ENCODE measurements at regions not wholly inside any gene's neighbourhood (a gene's known extent, or its start where the extent isn't known, plus 50 kb on each side); places are given as distances from the start of the nearest gene placed in this dataset.

- DNase-seq = no peak
These were observed 171.5 kb upstream of the MAF start for GRCh38 chr16:79772048-79772447.

DNA sequence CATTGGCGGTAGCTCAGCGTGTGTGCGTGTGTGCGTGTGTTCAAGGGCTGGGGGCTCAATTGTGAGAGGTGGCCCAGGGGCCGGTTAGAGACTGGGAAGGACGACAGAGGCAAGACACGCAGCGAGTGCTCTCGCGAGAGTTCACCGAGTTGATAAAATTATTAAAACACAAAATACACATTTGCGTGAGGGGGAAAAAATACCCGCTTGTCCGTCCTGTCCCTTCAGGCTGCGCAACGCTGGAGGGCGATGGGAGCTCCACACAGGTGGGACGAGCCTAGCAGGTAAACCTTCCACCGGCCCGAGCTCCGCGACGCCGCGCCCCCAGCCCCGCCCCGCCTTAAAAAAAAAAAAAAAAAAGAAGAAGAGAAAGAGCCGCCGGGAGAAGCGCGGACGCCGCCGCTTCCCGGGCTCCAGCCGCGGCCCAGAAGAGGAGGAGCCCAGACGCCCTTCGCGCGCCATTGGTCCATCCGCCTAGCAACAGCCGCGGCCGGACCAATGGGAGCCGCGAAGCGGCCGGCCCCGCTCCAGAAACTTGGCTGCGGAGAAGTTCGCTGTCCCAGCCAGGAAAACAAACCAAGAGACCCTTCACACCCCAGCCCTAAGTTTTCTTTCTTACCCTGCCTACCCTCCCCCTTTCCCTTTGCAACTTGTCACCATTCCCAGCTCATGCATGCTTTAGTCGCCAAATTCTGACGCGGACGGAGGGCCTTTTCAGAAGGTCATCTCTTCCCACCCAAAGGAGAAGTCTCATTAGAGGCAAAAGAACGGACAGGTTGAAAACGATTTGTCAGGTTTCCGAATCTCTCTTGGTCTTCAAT lies 169.9 kb upstream of the MAF start:
- peak; percentile 94 for DNase-seq

- DNase-seq = no peak
These were observed 169.3 kb upstream of the MAF start for GRCh38 chr16:79769928-79770243.

DNA sequence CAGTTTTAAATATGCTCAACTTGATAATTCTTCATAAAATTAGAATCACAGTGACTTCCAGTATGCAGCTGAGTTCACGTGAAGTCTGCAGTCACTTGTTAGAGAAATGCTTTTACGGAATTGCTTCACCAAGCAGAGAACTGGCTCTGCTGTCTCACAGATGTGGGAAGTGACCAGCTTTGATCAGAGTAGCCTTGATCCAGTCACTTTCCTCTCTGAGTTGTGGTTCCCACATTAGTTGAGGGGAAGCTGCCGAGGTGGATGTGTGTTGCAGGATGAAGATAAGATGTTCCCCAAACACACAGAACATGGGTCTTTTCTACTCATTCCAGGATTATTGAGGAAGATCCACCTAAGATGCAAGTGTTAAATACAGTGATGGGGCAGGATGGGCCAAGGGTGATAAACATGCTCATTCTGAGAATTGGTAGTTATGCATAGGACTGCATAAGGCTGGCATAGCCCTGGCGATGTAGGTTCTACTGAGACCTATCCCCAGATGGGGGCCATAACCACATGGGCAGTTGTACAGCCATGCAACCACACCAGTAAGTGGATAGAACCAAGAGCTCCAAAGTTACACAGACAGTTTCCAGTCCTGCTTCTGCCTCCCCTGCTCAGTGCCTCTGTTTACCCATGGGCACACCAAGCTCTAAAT lies 168.9 kb upstream of the MAF start:
- DNase-seq = no peak

DNA sequence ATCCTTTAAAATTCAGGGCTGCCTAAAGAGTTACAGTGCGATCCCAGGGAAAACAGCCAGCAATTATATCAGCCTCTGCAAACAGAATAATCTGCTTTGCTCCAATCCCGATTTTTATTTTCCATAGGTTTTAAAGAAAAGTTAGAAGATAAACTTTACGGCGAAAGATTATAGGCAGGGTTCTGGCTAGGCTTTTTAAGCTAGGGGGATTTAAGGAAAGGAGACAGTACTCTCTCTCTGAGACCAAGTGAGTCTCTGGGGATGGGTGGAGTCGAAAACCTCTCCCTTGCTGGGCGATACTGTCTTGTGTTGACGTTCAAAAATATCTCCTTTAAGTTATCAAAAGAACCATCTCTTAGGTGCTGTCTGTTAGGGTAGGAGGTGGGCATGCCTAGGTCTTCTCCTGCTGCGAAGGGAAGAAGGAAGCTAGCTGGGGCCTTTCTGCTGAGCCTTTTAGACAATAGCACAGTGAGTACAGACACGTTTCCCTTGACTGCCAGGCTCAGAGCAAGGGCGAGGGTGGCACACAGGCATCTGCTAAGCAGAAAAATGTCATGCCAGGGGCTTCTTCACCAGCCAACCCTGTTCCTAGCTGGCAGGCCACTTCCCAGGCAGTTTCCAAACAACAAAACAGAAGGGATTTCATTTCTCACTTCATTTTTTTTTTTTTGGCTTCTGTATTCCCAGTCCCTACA lies 167.9 kb upstream of the MAF start:
- DNase-seq = no peak

DNA sequence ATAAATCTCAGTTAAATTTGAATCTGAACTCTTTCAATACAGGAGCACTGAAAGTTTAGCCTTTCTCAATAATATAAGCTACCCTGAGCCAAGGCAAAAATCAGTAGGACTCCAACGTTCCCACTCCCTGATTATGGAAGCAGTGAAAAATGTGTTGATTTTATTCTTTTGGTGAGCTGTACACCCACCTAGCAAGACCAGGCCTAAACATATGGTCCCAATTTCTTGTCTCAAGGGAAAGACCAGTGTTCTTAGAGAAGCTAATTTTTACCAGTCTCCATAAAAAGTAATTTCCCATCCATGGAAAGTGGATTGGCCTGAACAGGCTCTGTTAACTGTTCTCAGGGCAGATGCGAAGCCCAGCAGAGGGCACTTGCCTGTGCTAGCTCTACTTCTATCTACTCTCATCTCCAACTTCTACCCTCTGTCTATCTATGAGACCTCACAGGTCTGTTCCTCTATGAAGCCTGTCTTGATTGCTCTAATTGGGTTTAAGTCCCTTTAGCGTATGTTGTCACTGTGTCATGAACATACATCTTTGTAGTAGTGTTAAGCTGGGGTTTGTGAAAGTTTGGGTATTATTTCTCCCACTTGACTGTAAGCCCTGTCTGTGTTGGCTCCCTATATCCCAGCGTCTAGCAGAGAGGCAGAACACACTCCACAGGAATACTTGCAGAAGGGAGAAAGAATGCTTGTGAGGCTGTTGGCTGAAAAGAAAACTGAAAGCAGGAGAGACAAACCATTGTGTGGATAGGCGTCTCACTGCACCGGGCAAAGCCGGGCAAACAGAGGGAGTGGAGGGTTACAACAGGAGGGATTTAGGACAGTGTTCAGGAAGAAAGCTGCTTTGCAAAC lies 167.1 kb upstream of the MAF start:
- peak; percentile 60 for DNase-seq

DNA sequence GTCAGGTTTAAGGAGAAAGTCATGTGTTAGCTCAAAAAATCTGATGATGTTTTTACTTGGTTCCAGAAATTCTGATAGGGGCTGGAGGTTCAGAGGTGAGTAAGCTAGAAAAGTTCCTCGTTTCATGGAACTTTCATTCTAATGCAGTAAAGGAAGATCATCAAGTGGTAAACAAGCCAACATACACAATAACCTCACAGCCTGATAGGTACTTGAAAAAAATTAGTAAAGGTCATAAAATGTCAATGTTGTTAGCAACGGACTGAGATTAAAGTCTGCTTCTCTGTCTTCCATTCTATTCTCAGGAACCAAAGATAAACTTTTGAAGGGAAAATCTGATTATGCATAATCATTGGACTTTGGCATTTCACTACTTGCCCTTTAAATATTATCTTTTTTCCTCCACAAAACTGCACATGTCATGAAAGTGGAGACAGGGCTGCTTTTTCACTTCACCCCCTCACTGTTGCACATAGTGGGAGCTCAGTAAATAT lies 165.4 kb upstream of the MAF start:
- DNase-seq = no peak

DNA sequence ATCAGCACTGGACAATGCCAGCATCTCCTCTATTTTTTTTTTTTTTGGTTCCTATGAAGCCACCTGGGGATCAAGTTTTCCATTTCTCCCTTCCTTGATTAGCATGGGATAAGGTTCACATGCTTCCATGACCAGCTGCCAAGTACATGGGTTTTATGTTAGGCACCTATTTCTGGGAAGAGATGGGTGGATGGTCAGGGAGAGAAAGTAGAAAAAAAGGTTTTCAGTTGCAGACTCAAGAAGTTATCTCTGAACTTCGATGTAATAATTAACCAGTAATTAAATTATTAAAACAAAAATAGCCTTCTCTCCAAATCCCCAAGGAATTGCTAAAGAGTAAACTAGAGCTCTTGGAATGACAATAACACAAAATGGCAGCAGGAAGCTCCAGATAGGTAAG lies 164.9 kb upstream of the MAF start:
- DNase-seq = no peak

DNA sequence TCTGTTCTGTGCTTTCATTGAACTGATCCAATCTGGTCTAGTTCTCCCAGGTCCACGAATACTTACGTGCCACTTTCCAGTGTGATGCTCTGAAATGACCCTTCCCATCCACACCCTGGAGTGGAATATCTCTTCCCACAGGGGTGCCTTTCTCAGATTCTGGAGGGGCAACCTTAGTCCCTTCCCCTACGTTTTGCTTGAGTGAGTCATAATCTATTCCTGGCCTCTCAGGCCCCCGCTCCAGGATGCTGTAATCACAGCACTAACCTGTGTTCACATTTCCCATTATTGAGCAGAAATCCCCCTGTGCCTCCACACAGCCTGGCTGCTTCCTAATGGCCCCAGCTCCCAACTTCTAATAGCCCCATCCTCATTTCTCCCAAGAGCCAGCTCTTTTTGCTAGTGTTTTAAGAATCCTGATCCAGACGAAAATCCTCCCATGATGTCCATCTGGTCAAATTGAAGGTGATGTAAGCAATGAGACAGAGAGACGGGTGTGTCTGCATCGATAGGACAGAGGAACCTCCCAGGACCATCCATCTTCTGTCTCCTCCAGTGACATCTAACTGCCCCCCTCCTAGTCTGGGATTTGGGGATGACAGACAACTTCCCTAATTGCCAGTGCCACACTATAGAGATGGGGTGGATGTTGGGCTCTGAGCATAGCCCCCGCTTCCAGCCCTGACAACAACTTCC lies 164.0 kb upstream of the MAF start:
- no peak for DNase-seq

- no peak for DNase-seq
These were observed 161.7 kb upstream of the MAF start for GRCh38 chr16:79762217-79762616.

DNA sequence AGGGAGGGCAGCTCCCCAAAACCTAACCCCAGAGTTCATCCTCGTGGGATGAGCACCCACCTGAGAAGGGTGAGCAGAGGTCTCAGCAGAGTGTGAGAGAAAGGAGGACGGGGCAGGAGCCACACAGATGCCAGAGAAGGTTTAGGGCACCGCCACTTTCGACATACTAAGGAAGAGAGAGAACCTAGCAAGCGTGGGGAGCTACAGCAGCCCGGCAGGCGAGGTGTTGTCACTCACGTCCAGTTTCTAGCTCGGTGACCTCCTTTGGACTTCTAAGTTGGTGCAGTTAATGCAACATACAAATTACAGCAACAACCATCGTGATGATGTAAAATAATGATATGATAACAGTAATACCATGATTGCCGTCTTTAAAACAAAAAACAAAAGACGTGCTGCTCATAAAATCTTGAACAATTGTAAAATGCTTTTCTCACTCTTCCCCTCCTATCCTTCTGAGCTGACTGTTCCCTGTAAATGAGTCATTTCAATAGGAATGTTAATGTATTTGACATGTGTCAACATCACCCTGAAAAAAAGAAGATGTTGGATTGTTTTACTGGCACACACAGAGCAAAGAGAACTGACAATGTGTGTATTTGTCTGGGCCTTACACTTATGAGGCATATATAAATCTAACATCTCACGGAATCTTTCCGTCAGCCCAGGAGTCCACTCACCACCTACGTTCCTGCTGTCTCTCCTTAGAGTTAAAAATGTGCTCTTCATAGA lies 158.2 kb upstream of the MAF start:
- no peak for DNase-seq

DNA sequence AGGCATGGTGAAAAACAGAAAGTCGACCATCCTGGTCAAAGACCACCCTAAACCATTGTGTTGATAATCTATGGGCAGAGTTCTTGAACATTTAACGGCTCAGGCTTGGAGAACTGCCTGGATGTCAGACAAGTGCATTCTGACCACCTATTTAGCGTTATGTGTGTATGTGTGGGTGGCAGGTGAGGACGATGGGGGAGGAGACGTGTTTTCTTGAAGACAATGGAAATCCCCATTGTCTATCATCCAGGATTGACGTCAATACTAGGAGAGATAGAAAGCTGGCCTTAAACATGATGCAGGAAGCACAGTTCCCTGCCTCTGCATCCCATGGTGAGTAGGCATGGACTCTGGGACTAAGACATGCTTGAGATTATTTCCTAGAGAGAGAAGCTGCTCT lies 157.4 kb upstream of the MAF start:
- no peak for DNase-seq

GRCh38 chr16:79757163-79757562 lies 156.6 kb upstream of the MAF start:
- DNase-seq = no peak

DNA sequence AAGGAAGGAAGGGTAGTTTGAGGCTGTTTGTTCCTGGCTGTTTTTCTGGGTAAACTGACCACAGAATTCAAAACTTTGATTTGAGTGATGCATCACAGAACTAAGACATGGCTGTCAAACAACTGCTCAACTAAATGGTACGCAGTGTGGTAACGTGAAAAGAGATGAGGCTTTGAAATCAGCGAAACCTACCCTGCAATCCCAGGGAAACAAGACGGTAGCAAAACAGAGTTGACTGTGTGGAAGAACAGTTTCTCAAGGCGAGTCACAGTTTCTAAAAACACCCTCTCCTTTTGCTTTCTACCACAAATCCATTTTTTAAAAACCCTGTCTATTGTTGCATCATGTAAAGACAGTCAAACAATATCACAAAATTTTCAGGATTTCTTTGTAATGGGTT lies 156.0 kb upstream of the MAF start:
- no peak for DNase-seq

DNA sequence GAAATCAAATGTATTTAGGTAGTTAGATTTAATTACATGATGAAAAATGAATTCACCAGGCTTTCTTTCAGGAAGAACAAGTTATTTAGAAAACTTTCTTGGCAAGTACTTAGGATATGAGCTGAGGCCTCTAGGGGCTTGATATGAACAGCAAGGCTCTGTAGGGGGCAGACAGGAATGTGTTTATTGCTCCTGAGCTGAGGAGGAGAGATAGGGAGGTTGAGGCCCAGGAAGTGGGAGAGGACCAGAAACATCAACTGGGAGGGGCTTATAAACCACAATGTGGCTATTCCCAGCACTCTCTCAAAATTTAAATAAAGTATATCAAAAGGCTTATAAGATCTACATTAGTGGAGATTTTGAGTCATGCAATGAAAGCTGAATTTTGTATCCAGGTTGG lies 154.0 kb upstream of the MAF start:
- DNase-seq = no peak

- no peak for DNase-seq
These were observed 153.5 kb upstream of the MAF start for GRCh38 chr16:79754081-79754480.

DNA sequence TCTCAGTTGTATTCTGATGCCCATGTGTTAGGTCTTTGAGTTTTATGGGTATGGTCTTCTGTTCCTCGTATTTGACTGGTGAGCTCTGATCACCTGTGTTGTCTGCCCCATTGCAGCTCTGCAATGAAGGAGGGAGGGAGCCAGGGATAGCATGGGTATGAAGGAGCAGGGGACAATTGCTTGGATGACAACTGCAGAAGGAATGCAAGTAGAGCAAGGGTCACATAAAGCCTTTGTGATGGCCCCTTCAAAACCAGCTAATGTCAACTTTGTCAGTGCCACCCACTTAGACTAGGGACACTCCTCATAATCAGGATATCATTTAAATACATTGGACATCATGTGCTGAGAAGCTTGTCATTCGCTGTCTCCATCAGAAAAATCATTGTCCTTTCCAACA lies 152.7 kb upstream of the MAF start:
- DNase-seq = no peak

GRCh38 chr16:79752396-79752795 lies 151.9 kb upstream of the MAF start:
- DNase-seq = no peak

DNA sequence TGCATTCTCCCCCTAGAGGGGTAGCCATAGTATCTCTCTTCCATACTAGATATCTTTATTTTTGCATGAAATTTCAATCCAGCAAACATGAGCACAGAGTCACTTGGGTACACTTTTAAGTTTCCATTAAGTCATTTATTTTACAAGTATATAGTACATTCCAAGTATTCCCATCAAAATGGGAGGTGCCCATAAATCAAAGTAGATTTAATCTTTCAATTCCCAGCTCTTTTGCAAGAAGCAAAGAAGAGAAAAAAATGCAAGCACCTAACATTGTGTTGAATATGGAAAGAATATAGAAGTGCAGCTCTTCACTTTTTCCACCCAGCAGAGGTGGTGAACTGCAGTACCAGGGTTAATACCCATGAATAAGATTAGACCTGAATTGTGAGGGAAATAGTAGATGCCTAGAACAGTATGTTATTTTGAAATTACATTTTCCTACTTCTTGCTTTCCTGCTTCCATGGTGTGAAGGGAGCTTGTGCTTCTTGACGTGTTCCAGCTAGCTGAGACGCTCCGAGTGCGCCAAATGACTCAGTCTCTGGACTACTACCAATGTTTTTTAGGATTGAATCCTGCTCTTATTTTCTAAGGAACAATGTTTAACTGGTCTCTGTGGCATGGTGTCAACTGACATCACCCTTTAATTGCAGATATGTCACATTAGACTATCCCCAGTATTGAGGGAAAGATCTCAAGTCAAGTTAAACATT lies 151.1 kb upstream of the MAF start:
- DNase-seq = peak; percentile 93

- peak; percentile 47 for DNase-seq
These were observed 149.8 kb upstream of the MAF start for GRCh38 chr16:79750311-79750710.

- no peak for DNase-seq
These were observed 148.1 kb upstream of the MAF start for GRCh38 chr16:79748629-79749028.
